Gastroesophageal sphincter (tissue), 4 donors: ENCODE measurements at regions not wholly inside any gene's neighbourhood (a gene's known extent, or its start where the extent isn't known, plus 50 kb on each side); places are given as distances from the start of the nearest gene placed in this dataset.

Source experiments
- ATAC-seq: fragments of 150-250 bp; one replicate; pipeline ENCODE4 v1.9.1; 2016; ENCODE audit warnings: mild to moderate bottlenecking, moderate library complexity
- H3K27ac ChIP-seq, 4 donors: fragments of 200-600 bp; sonication (generic) in 3 of 4; 1 replicate in 3 of 4; 2 replicates in 1 of 4; pipeline ENCODE4 v1.5.1; 2016 to 2019
- H3K27me3 ChIP-seq: fragments of 200-600 bp; sonication (generic); one replicate; pipeline ENCODE4 v1.5.1; 2019
- H3K36me3 ChIP-seq, 2 donors: fragments of 200-600 bp; sonication (generic); one replicate each; pipeline ENCODE4 v1.5.1; 2019; ENCODE audit warnings: control low read depth in 1 of 2
- H3K4me1 ChIP-seq, 3 donors: fragments of 200-600 bp; sonication (generic); 1 replicate in 2 of 3; 2 replicates in 1 of 3; pipeline ENCODE4 v1.5.1; 2016 to 2019; ENCODE audit warnings: control low read depth in 2 of 3
- H3K4me3 ChIP-seq, 2 donors: fragments of 200-600 bp; sonication (generic); one replicate each; pipeline ENCODE4 v1.5.1; 2019; ENCODE audit warnings: mild to moderate bottlenecking in 1 of 2, moderate library complexity in 1 of 2
- H3K9me3 ChIP-seq, 3 donors: fragments of 200-600 bp; sonication (generic); one replicate each; pipeline ENCODE4 v1.5.1; 2017 to 2019; ENCODE audit warnings: control low read depth in 2 of 3
- EP300 ChIP-seq: sonication (generic); formaldehyde crosslinking; IDR thresholded peaks from one replicate; pipeline ENCODE4 v1.6.1; 2017; ENCODE audit warnings: antibody characterized with exemption, mild to moderate bottlenecking
- POLR2A ChIP-seq, 2 donors: fragments of 450-650 bp; IDR thresholded peaks; one replicate each; pipeline ENCODE4 v1.6.1; 2017; ENCODE audit warnings: antibody characterized with exemption in 2 of 2, mild to moderate bottlenecking in 2 of 2, moderate library complexity in 1 of 2
- POLR2AphosphoS5 ChIP-seq: sonication (generic); formaldehyde crosslinking; IDR thresholded peaks from one replicate; pipeline ENCODE4 v1.6.1; 2017; ENCODE audit warnings: antibody characterized with exemption
- WGBS, 2 donors: methylation state at CpG; one replicate each; pipeline ENCODE4 v1.1.5; 2018; ENCODE audit warnings: low coverage in 1 of 2; 5-methylcytosine and 5-hydroxymethylcytosine counted together
- TF ChIP-seq, protein P1 (sequence below), 4 experiments: fragments of 200-600 bp in 2 of 4; fragments of 450-650 bp in 2 of 4; sonication (generic) in 1 of 4; IDR thresholded peaks; one replicate each; pipeline ENCODE4 v1.5.1; 2017 to 2019; ENCODE audit warnings: antibody characterized with exemption in 4 of 4, mild to moderate bottlenecking in 2 of 4, moderate library complexity in 2 of 4

DNA sequence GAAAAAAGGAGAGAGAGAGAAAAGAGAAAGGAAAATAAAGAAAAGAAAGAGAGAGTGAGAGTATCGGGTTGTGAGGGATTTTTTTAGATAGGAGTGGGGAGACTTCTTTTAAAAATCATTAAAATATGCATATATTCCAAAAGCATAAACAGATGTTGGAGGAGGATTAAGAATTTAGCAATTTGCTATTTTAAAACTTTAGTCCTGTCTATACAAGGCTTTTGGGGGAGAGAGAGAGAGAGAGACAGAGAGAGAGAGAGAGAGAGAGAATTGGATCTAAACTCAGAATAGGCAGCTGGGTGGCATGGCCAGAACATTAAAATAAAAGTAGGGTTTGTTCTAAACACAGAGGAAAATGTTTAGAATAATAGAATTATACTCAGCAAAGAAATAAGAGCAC is 72.1 kb downstream of the SOD2 start:
- H3K27ac ChIP-seq, result no peak overlapping the region
- no peak overlapping the region for H3K4me3 ChIP-seq
- no peak for ATAC-seq
- H3K27me3 ChIP-seq, result no peaks in the 10 kb centered on the region
- TF ChIP-seq EP300 (no peak), POLR2AphosphoS5 (no peak), POLR2A (IDR thresholded peaks at IDR 0.05) (no peak)
- TF ChIP-seq, protein P1, sequence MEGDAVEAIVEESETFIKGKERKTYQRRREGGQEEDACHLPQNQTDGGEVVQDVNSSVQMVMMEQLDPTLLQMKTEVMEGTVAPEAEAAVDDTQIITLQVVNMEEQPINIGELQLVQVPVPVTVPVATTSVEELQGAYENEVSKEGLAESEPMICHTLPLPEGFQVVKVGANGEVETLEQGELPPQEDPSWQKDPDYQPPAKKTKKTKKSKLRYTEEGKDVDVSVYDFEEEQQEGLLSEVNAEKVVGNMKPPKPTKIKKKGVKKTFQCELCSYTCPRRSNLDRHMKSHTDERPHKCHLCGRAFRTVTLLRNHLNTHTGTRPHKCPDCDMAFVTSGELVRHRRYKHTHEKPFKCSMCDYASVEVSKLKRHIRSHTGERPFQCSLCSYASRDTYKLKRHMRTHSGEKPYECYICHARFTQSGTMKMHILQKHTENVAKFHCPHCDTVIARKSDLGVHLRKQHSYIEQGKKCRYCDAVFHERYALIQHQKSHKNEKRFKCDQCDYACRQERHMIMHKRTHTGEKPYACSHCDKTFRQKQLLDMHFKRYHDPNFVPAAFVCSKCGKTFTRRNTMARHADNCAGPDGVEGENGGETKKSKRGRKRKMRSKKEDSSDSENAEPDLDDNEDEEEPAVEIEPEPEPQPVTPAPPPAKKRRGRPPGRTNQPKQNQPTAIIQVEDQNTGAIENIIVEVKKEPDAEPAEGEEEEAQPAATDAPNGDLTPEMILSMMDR (IDR thresholded peaks at IDR 0.05), result no peak
- 25 to 59% methylated on average over 1 of the region's 1 CpG for WGBS, 2 donors
- peaks cover 0 to 18% (median 0%) of the 10 kb centered on the region in 3 donors for H3K9me3 ChIP-seq
- peaks cover 0 to 9% of the 10 kb centered on the region in 2 donors for H3K36me3 ChIP-seq
- peaks cover 0 to 17% (median 0%) of the 10 kb centered on the region in 3 donors for H3K4me1 ChIP-seq

DNA sequence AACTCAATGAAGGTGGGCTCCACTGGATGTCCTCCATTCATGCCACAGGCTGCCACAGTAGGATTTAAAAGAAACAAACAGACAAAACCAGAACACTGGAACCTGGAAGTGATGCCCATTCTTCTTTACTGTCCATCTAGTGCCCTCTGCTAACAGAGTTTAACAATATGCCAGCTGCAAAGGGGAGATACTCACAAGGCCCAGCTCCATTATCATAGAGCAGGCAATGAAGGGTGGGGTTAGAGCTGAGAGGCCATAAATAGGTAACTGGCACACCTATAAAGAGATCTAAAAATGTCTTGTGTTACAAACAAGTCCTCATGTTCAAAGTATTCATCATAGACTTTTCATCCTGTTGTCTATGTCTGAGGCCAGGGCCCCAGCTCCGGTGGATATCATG is 75.6 kb downstream of the SOD2 start:
- H3K36me3 ChIP-seq, result peaks cover 0 to 9% of the 10 kb centered on the region in 2 donors
- 86 to 100% methylated on average over 1 of the region's 1 CpG for WGBS, 2 donors
- H3K4me3 ChIP-seq, result no peak overlapping the region
- H3K9me3 ChIP-seq, result peaks cover 0 to 21% (median 0%) of the 10 kb centered on the region in 3 donors
- peaks cover 0 to 17% (median 0%) of the 10 kb centered on the region in 3 donors for H3K4me1 ChIP-seq
- TF ChIP-seq POLR2A (IDR thresholded peaks at IDR 0.05) (no peak), EP300 (no peak), POLR2AphosphoS5 (no peak)
- TF ChIP-seq, protein P1 (IDR thresholded peaks at IDR 0.05), result no peak
- no peak overlapping the region for H3K27ac ChIP-seq
- H3K27me3 ChIP-seq, result no peaks in the 10 kb centered on the region
- ATAC-seq, result no peak

DNA sequence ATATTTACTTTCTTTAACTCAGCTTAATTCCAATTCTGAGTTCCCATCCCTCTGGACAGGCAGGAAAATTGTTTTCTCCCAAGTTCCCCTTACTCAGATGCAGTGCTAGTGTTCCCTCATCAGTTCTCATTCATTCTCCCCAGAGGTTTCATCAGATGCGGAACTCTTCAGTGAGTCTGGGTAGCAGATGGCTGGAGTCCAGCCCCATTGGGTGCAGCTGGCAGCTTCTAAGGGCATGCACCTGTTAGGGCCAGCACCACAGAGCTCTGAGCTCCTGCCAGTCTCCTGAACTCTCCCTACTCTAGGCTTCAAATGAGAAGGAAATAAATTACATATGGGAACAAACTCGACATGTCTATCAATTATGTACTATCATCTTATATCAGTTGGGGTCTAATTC is 76.6 kb downstream of the SOD2 start:
- Histone ChIP-seq H3K4me1 (peaks cover 0 to 10% (median 0%) of the 10 kb centered on the region in 3 donors), H3K27ac (no peak overlapping the region), H3K36me3 (peaks cover 0 to 9% of the 10 kb centered on the region in 2 donors), H3K9me3 (peaks cover 0 to 21% (median 0%) of the 10 kb centered on the region in 3 donors), H3K4me3 (no peak overlapping the region), H3K27me3 (no peaks in the 10 kb centered on the region)
- WGBS, 2 donors, result 81 to 100% methylated on average over 1 to 2 of the region's 2 CpGs
- TF ChIP-seq EP300, result no peak
- TF ChIP-seq POLR2A (IDR thresholded peaks at IDR 0.05), result no peak
- TF ChIP-seq, protein P1 (IDR thresholded peaks at IDR 0.05), result no peak
- TF ChIP-seq POLR2AphosphoS5, result no peak
- ATAC-seq, result no peak

- Histone ChIP-seq H3K4me1 (peaks cover 0 to 5% (median 0%) of the 10 kb centered on the region in 3 donors), H3K9me3 (peaks cover 0 to 21% (median 0%) of the 10 kb centered on the region in 3 donors), H3K36me3 (peaks cover 0 to 9% of the 10 kb centered on the region in 2 donors), H3K4me3 (no peak overlapping the region), H3K27ac (no peak overlapping the region), H3K27me3 (no peaks in the 10 kb centered on the region)
- ATAC-seq, result no peak
- WGBS, 2 donors, result 57 to 60% methylated on average over 3 of the region's 3 CpGs
- TF ChIP-seq EP300 (no peak), POLR2AphosphoS5 (no peak), POLR2A (IDR thresholded peaks at IDR 0.05) (no peak)
- TF ChIP-seq, protein P1 (IDR thresholded peaks at IDR 0.05), result no peak
These were observed 77.1 kb downstream of the SOD2 start for GRCh38 chr6:159615918-159616317.

DNA sequence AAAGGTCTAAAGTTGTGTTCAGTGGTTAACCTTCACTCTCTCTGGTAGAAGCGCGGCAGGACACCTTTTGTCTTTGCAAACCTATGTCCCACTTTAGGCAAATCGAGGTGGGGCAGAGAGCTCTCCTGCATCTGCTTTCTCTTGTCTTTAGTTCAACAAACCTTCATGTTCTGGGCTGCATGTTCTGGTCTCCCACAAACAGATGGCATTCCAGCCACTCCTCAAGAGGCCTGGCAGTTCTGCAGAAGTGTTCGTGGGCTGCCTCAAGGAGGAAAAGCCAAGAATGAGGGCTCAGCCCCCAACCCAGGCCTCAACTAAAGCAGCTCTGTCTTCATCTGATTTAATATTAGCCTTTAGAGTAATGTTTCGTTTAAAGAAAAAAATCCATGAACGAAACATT is 82.2 kb downstream of the SOD2 start:
- H3K27ac ChIP-seq, result no peak overlapping the region
- peaks cover 0 to 14% (median 0%) of the 10 kb centered on the region in 3 donors for H3K9me3 ChIP-seq
- H3K27me3 ChIP-seq, result no peaks in the 10 kb centered on the region
- 92% methylated on average over 4 to 5 of the region's 6 CpGs for WGBS, 2 donors
- no peak for TF ChIP-seq POLR2AphosphoS5
- TF ChIP-seq, protein P1 (IDR thresholded peaks at IDR 0.05), result no peak
- no peak for TF ChIP-seq POLR2A (IDR thresholded peaks at IDR 0.05)
- TF ChIP-seq EP300, result no peak
- H3K36me3 ChIP-seq, result no peaks in the 10 kb centered on the region
- no peak for ATAC-seq
- no peaks in the 10 kb centered on the region for H3K4me1 ChIP-seq
- no peak overlapping the region for H3K4me3 ChIP-seq
